GM12878 (cell line): ENCODE measurements at regions not wholly inside any gene's neighbourhood (a gene's known extent, or its start where the extent isn't known, plus 50 kb on each side); places are given as distances from the start of the nearest gene placed in this dataset.

ENCODE experiments used
- BACH1 ChIP-seq: fragments of 450-650 bp; IDR thresholded peaks from 2 replicates; pipeline ENCODE4 v1.6.1; 2017; ENCODE audit warnings: mild to moderate bottlenecking, borderline replicate concordance
- CHD2 ChIP-seq: IDR thresholded peaks from 2 replicates; pipeline ENCODE4 v1.6.1; 2011; ENCODE audit warnings: low read depth, low read length, improper control_type of control experiment, borderline replicate concordance
- CTCF ChIP-seq, 3 experiments: IDR thresholded peaks in 2 of 3; conservative IDR thresholded peaks in 1 of 3; 2 replicates each; pipeline ENCODE4 v1.5.1; 2011; ENCODE audit warnings: low read depth in 3 of 3, low read length in 3 of 3, mild to moderate bottlenecking in 3 of 3, control low read depth in 2 of 3, moderate library complexity in 2 of 3, inconsistent platforms in 1 of 3, mixed read lengths in 1 of 3; ENCODE audit not compliant: control insufficient read depth in 2 of 3, insufficient read depth in 1 of 3; ENCODE audit errors: extremely low read depth in 1 of 3
- EP300 ChIP-seq, 2 experiments: fragments of 150-350 bp in 1 of 2; IDR thresholded peaks; 2 replicates each; pipeline ENCODE4 v1.6.1; 2011 to 2012; ENCODE audit warnings: low read depth in 2 of 2, low read length in 2 of 2, borderline replicate concordance in 1 of 2, improper control_type of control experiment in 1 of 2, inconsistent platforms in 1 of 2; ENCODE audit not compliant: control insufficient read depth in 1 of 2
- MEF2A ChIP-seq: IDR thresholded peaks from 2 replicates; pipeline ENCODE4 v1.6.1; 2011; ENCODE audit warnings: low read depth, mild to moderate bottlenecking, low read length, moderate library complexity; ENCODE audit not compliant: insufficient read depth
- PKNOX1 ChIP-seq: fragments of 450-650 bp; IDR thresholded peaks from 2 replicates; pipeline ENCODE4 v1.6.1; 2016; ENCODE audit warnings: mild to moderate bottlenecking
- POLR2A ChIP-seq: IDR thresholded peaks from 2 replicates; pipeline ENCODE4 v1.6.1; 2011; ENCODE audit warnings: low read depth, mild to moderate bottlenecking, low read length
- RAD21 ChIP-seq: IDR thresholded peaks from 2 replicates; pipeline ENCODE4 v1.6.1; 2011; ENCODE audit warnings: mild to moderate bottlenecking, low read depth, low read length, moderate library complexity; ENCODE audit not compliant: insufficient read depth
- RAD51 ChIP-seq: fragments of 450-650 bp; IDR thresholded peaks from 2 replicates; pipeline ENCODE4 v1.6.1; 2016; ENCODE audit warnings: moderate library complexity, mild to moderate bottlenecking, inconsistent platforms

- TF ChIP-seq RAD21 (no peak), BACH1 (no peak), EP300 (IDR thresholded peaks at IDR 0.05; ENCODE audit: borderline replicate concordance in 1 of 2, control insufficient read depth in 1 of 2, low read depth in 2 of 2, low read length in 2 of 2) (no peak), CTCF (IDR thresholded peaks at IDR 0.05 in 2 of 3, conservative IDR thresholded peaks at IDR 0.05 in 1 of 3; ENCODE audit: control insufficient read depth in 2 of 3, extremely low read depth in 1 of 3, insufficient read depth in 1 of 3, low read depth in 3 of 3, low read length in 3 of 3) (no peak), POLR2A (no peak), MEF2A (no peak), RAD51 (no peak), CHD2 (no peak), PKNOX1 (no peak)
Observed at GRCh38 chr14:82354126-82354525, 820.5 kb upstream of the SEL1L start.
